Brain microvascular endothelial cell (primary cell): ENCODE measurements at regions not wholly inside any gene's neighbourhood (a gene's known extent, or its start where the extent isn't known, plus 50 kb on each side); places are given as distances from the start of the nearest gene placed in this dataset.

Experiments
- DNase-seq: peaks from one replicate; pipeline ENCODE4 v3.0.0-alpha.2; 2020
- H3K27ac ChIP-seq: fragments of 250-450 bp; sonication (Bioruptor Pico); 2 replicates; pipeline ENCODE4 v1.5.1; 2020; ENCODE audit warnings: mild to moderate bottlenecking, moderate library complexity
- H3K27me3 ChIP-seq: fragments of 250-450 bp; sonication (Bioruptor Pico); replicated peaks from 2 replicates; pipeline ENCODE4 v1.5.1; 2020; ENCODE audit warnings: mild to moderate bottlenecking
- H3K36me3 ChIP-seq: fragments of 250-450 bp; sonication (Bioruptor Pico); replicated peaks from 2 replicates; pipeline ENCODE4 v1.5.1; 2020; ENCODE audit warnings: mild to moderate bottlenecking
- H3K4me3 ChIP-seq: 2 replicates; pipeline ENCODE4 v1.5.1; 2011; ENCODE audit warnings: low read depth, mild to moderate bottlenecking, control low read depth, low read length, moderate library complexity
- CTCF ChIP-seq: IDR thresholded peaks from 2 replicates; pipeline ENCODE4 v1.5.1; 2011; ENCODE audit warnings: low read depth, mild to moderate bottlenecking, moderate library complexity, low read length, control low read depth, inconsistent platforms; ENCODE audit errors: missing control alignments
- in situ Hi-C: cut with HindIII; loops from 2 replicates; pipeline ENCODE4 v1.10.0; 2017; ENCODE audit warnings: low sequenced_read_pairs, low pct_ligation_motif_present

DNA sequence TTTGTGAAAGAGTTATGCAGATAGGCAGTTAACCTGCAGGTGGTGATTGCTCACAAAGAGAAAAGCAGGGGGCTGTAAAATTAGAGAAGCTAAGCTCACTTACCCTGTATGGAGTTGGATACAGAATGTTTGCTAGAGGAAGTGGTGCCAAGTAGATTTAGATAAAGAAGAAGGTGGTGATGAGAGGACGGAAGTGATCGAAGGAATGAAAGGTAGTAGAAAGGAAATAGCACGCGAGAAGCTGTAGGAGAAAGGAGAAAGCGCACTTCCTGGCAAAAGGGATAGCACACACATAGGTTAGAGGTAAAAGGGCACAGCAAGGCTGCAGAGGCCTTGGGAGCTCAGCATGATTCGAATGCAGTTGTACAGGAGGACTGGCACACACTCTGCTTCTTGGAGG, 87.3 kb upstream of the CTSC start:
- no peak for TF ChIP-seq CTCF
- Histone ChIP-seq H3K27me3 (no peaks in the 10 kb centered on the region), H3K36me3 (no peaks in the 10 kb centered on the region), H3K4me3 (no peak overlapping the region), H3K27ac (no peak overlapping the region)
- DNase-seq, result no peak
- in situ Hi-C loops, result no loop called here

DNA sequence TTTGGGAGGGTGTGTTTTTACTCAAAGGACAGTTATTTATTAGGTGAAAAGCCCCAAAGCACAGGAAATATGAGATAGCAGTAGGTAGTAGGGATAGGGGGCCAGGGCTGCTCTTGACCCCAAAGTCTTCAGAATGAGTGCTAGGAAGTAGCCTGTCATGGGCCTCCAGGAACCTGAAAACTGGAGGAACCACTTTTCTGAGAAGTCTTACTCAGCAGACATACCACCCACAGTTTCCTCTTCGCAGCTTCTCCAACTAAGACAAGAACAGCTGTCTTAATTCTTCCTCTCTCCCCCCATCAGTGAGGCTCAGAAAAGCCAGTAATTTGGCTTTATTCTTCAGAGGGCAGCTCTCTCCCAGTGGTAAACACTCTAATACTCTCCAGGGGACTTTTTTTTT, 84.0 kb upstream of the CTSC start:
- Histone ChIP-seq H3K4me3 (no peak overlapping the region), H3K36me3 (no peaks in the 10 kb centered on the region), H3K27me3 (no peaks in the 10 kb centered on the region), H3K27ac (peak overlapping the region; percentile 84)
- TF ChIP-seq CTCF, result no peak
- in situ Hi-C loops, result no loop called here
- DNase-seq, result peak; percentile 23

- Histone ChIP-seq H3K36me3 (no peaks in the 10 kb centered on the region), H3K27ac (peak overlapping the region; percentile 84), H3K4me3 (no peak overlapping the region), H3K27me3 (no peaks in the 10 kb centered on the region)
- no peak for TF ChIP-seq CTCF
- DNase-seq, result peak; percentile 63
- in situ Hi-C loops, result no loop called here
Measured at GRCh38 chr11:88420165-88420791, 82.7 kb upstream of the CTSC start.

DNA sequence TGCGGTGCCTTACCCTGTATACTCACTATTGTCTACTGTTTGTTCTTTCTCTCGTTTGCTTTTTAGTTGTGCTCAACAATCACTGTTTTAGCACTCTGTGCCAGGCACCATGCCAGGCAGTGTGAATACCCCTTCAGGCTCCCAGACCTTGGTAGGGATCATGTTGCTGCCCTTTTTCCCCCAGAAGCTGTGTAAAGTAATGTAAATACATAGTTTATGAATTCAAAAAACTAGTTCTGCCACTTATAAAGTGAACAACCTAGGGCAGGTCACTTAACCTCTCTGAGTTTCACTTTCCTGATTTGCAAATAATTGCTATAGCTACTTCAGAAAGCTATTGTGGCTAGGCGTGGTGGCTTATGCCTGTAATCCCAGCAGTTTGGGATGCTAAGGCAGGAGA, 81.0 kb upstream of the CTSC start:
- TF ChIP-seq CTCF, result no peak
- Histone ChIP-seq H3K36me3 (no peaks in the 10 kb centered on the region), H3K4me3 (no peak overlapping the region), H3K27me3 (no peaks in the 10 kb centered on the region), H3K27ac (no peak overlapping the region)
- DNase-seq, result no peak
- in situ Hi-C loops, result no loop called here

DNA sequence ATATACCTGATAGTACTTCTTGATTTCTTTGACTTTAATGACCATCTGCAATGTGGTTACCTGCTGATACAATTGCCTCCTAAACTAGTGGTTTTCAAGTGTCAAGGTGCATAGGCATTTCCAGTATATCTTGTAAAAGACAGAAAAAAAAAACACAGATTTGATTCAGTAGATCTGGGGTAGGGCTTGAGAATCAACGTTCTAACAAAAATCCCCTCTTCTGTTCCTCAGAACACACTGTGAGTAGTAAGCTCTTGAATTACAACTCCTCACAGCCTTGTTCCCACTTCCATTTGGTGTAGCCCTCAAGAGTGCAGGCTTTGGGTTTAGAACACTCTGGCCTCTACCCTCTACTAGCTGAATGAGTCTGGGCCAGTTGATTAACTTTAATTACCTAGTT, 78.0 kb upstream of the CTSC start:
- in situ Hi-C loops, result no loop called here
- H3K36me3 ChIP-seq, result no peaks in the 10 kb centered on the region
- no peaks in the 10 kb centered on the region for H3K27me3 ChIP-seq
- TF ChIP-seq CTCF, result no peak
- H3K27ac ChIP-seq, result no peak overlapping the region
- no peak overlapping the region for H3K4me3 ChIP-seq
- DNase-seq, result no peak

DNA sequence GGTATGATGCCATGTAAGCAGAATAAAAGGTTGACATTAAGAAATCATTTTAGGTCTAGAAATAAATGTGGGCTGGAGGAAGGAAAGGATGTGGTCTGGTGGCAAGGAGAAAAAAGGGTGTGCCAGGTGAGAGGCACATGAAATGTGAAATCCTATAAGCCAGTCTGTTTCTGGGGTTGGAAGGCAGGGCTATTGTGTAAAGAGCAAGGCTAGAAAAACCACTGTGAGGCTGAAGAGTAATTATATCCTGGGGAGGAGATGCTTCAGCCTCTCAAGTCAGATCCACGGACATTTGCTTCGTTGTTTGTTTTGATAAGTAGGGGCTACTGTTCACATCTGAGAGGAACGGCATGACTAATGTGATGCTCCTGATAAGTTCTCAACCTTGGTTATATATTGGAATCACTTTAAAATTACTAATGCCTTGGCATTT, 77.5 kb upstream of the CTSC start:
- H3K4me3 ChIP-seq, result no peak overlapping the region
- TF ChIP-seq CTCF, result no peak
- H3K36me3 ChIP-seq, result no peaks in the 10 kb centered on the region
- no peaks in the 10 kb centered on the region for H3K27me3 ChIP-seq
- in situ Hi-C loops, result no loop called here
- DNase-seq, result peak; percentile 49
- H3K27ac ChIP-seq, result peak overlapping the region; percentile 35
